GM12878 (cell line): ENCODE measurements at regions not wholly inside any gene's neighbourhood (a gene's known extent, or its start where the extent isn't known, plus 50 kb on each side); places are given as distances from the start of the nearest gene placed in this dataset.

Experiments
- ATAC-seq: fragments of 200-7000 bp; cut with Tn5 transposase; 3 replicates; pipeline ENCODE4 v1.9.1; 2020; ENCODE audit warnings: mild to moderate bottlenecking, moderate library complexity
- BruUV-seq: library from RNA; stranded (reverse); fragments of 400-500 nt; replicated peaks from 2 replicates; lab custom pipeline; 2021; lab: Mats Ljungman, UMichigan
- CTCF ChIA-PET: fragments of 300-600 bp; sonication (Branson Sonifier 250); formaldehyde crosslinking; extraction: SDS; loops from one replicate; lab custom pipeline; 2021; ENCODE audit warnings: inconsistent platforms; lab: Yijun Ruan, JAX
- POLR2A ChIA-PET: fragments of 350-600 bp; formaldehyde crosslinking; extraction: SDS; loops from one replicate; lab custom pipeline; 2021; ENCODE audit warnings: inconsistent platforms; lab: Charles Lee
- RAD21 ChIA-PET: fragments of 300-600 bp; sonication (Branson Sonifier 250); formaldehyde crosslinking; loops from one replicate; lab custom pipeline; 2023; ENCODE audit warnings: antibody characterized with exemption; ENCODE audit not compliant: unreplicated experiment; lab: Charles Lee
- SMC1A ChIA-PET: fragments of 300-600 bp; sonication (Branson Sonifier 250); formaldehyde crosslinking; loops from one replicate; lab custom pipeline; 2023; ENCODE audit not compliant: unreplicated experiment, uncharacterized antibody; lab: Charles Lee
- DNase-seq: peaks from one replicate; pipeline ENCODE4 v3.0.0-alpha.2; 2011; ENCODE audit warnings: low read depth, low spot score
- FAIRE-seq: peaks from 3 replicates; lab custom pipeline; 2011; peaks lifted over from hg19 to GRCh38; lab: Jason Lieb, UNC
- H2AFZ ChIP-seq: 2 replicates; pipeline ENCODE4 v1.6.0; 2011; ENCODE audit warnings: low read depth, low read length, control low read depth; ENCODE audit not compliant: control insufficient read depth
- H3K27ac ChIP-seq: 2 replicates; pipeline ENCODE4 v1.5.1; 2011; ENCODE audit warnings: control low read depth; ENCODE audit not compliant: control insufficient read depth, insufficient read depth
- H3K27me3 ChIP-seq, 2 experiments: replicated peaks in 1 of 2; 2 replicates each; pipeline versions ENCODE4 v1.6.0 to v1.6.1; 2011; ENCODE audit warnings: low read length in 1 of 2; ENCODE audit not compliant: control insufficient read depth in 2 of 2, insufficient read depth in 2 of 2
- H3K36me3 ChIP-seq, 2 experiments: 2 replicates each; pipeline ENCODE4 v1.5.1; 2011; ENCODE audit warnings: low read length in 1 of 2; ENCODE audit not compliant: control insufficient read depth in 2 of 2, insufficient read depth in 2 of 2
- H3K4me1 ChIP-seq: 2 replicates; pipeline ENCODE4 v1.6.1; 2011; ENCODE audit warnings: mild to moderate bottlenecking, low read length, moderate library complexity, mixed read lengths; ENCODE audit not compliant: control insufficient read depth, insufficient read depth
- H3K4me2 ChIP-seq: 2 replicates; pipeline ENCODE4 v1.6.0; 2011; ENCODE audit warnings: control low read depth; ENCODE audit not compliant: control insufficient read depth, insufficient read depth
- H3K4me3 ChIP-seq: fragments of 200-600 bp; sonication (generic); 2 replicates; pipeline ENCODE4 v1.5.1; 2016
- H3K79me2 ChIP-seq: 2 replicates; pipeline ENCODE4 v1.6.0; 2011; ENCODE audit warnings: low read length; ENCODE audit not compliant: control insufficient read depth, insufficient read depth
- H3K9ac ChIP-seq: 2 replicates; pipeline ENCODE4 v1.8.0; 2011; ENCODE audit warnings: low read length, control low read depth, mixed read lengths; ENCODE audit not compliant: control insufficient read depth, insufficient read depth
- H3K9me3 ChIP-seq: replicated peaks from 3 replicates; pipeline ENCODE4 v1.5.1; 2011; ENCODE audit warnings: mild to moderate bottlenecking, low read length; ENCODE audit not compliant: control insufficient read depth, insufficient read depth
- H4K20me1 ChIP-seq: 2 replicates; pipeline ENCODE4 v1.6.0; 2011; ENCODE audit not compliant: control insufficient read depth, insufficient read depth
- ATF7 ChIP-seq: fragments of 450-650 bp; IDR thresholded peaks from 2 replicates; pipeline ENCODE4 v1.6.1; 2016; ENCODE audit warnings: low read depth, mild to moderate bottlenecking
- CEBPZ ChIP-seq: fragments of 150-350 bp; IDR thresholded peaks from 2 replicates; pipeline ENCODE4 v1.6.1; 2016; ENCODE audit warnings: low read depth, low read length
- GABPA ChIP-seq: IDR thresholded peaks from 2 replicates; pipeline ENCODE4 v1.6.1; 2014; ENCODE audit warnings: antibody characterized with exemption, low read depth, mild to moderate bottlenecking, inconsistent platforms
- GATAD2B ChIP-seq: fragments of 450-650 bp; conservative IDR thresholded peaks from 2 replicates; pipeline ENCODE4 v1.6.1; 2017; ENCODE audit warnings: low read depth, mild to moderate bottlenecking, moderate library complexity
- HSF1 ChIP-seq: fragments of 150-350 bp; IDR thresholded peaks from 2 replicates; pipeline ENCODE4 v1.6.1; 2014; ENCODE audit warnings: mild to moderate bottlenecking, low read depth, low read length
- IRF3 ChIP-seq: fragments of 450-650 bp; IDR thresholded peaks from 2 replicates; pipeline ENCODE4 v1.6.1; 2014; ENCODE audit warnings: mild to moderate bottlenecking
- RCOR1 ChIP-seq: conservative IDR thresholded peaks from 2 replicates; pipeline ENCODE4 v1.6.1; 2012; ENCODE audit warnings: low read depth, low read length, improper control_type of control experiment
- SUZ12 ChIP-seq: fragments of 200-600 bp; sonication (generic); IDR thresholded peaks from one replicate; pipeline ENCODE4 v1.6.1; 2018; ENCODE audit warnings: antibody characterized with exemption, mild to moderate bottlenecking; ENCODE audit not compliant: unreplicated experiment
- TCF7 ChIP-seq: IDR thresholded peaks from 2 replicates; pipeline ENCODE4 v1.6.1; 2014; ENCODE audit warnings: antibody characterized with exemption, borderline replicate concordance
- ZBTB40 ChIP-seq: fragments of 450-650 bp; IDR thresholded peaks from 2 replicates; pipeline ENCODE4 v1.6.1; 2016; ENCODE audit warnings: mild to moderate bottlenecking, moderate library complexity, borderline replicate concordance
- WGBS: methylation state at CpG from one replicate; pipeline ENCODE4 v1.1.6; 2016; ENCODE audit warnings: low lambda C conversion rate; ENCODE audit not compliant: insufficient replicate concordance, insufficient coverage; ENCODE audit errors: missing lambda C conversion rate; 5-methylcytosine and 5-hydroxymethylcytosine counted together
- in situ Hi-C: fragments of 300-500 bp; cut with MboI; formaldehyde crosslinking; loops from 9 replicates; pipeline ENCODE4 v1.14.3; 2018; ENCODE audit warnings: mixed read lengths
- intact Hi-C: fragments of 100-400 bp; cut with micrococcal nuclease; formaldehyde crosslinking; loops from one replicate; pipeline ENCODE4 v1.14.2; 2022; ENCODE audit not compliant: unreplicated experiment

GRCh38 chr7:42720991-42721796 lies 190.7 kb downstream of the C7orf25 start:
- FAIRE-seq (no peak), DNase-seq (no peak), ATAC-seq (no peak)
- SMC1A ChIA-PET = interaction anchor here (0.6 kb wide), 1 partner anchor 191 kb away, joined by 3 read pairs; no protein-coding TSS in a partner anchor
- Histone ChIP-seq H3K4me3 (no peak overlapping the region), H2AFZ (no peak overlapping the region), H3K27me3 (no peaks in the 10 kb centered on the region), H3K79me2 (no peaks in the 10 kb centered on the region), H3K9ac (no peak overlapping the region), H3K9me3 (no peaks in the 10 kb centered on the region), H3K27ac (no peak overlapping the region), H3K36me3 (no peaks in the 10 kb centered on the region), H4K20me1 (0 out of 2 replicates have a peak, but pooled peaks cover 2% of the 10 kb centered on the region), H3K4me1 (no peaks in the 10 kb centered on the region), H3K4me2 (no peak overlapping the region)
- CTCF ChIA-PET = interaction anchor here (0.9 kb wide), 1 partner anchor 24 kb away, joined by 4 read pairs; no protein-coding TSS in a partner anchor
- POLR2A ChIA-PET = no interaction called here
- RAD21 ChIA-PET = no interaction called here
- in situ Hi-C loops (no loop called here), intact Hi-C loops (no loop called here)
- BruUV-seq = no TSS peak
- 27% methylated on average over 10 of the region's 10 CpGs for WGBS
- TF ChIP-seq HSF1 = no peak
- no peak for TF ChIP-seq GATAD2B
- no peak for TF ChIP-seq IRF3
- TF ChIP-seq RCOR1 = no peak
- TF ChIP-seq GABPA = no peak
- no peak for TF ChIP-seq ATF7
- no peak for TF ChIP-seq CEBPZ
- TF ChIP-seq ZBTB40 = no peak
- no peak for TF ChIP-seq SUZ12
- TF ChIP-seq TCF7 = no peak
